ENCODE measurements at regions not wholly inside any gene's neighbourhood (a gene's known extent, or its start where the extent isn't known, plus 50 kb on each side); places are given as distances from the start of the nearest gene placed in this dataset.

DNA sequence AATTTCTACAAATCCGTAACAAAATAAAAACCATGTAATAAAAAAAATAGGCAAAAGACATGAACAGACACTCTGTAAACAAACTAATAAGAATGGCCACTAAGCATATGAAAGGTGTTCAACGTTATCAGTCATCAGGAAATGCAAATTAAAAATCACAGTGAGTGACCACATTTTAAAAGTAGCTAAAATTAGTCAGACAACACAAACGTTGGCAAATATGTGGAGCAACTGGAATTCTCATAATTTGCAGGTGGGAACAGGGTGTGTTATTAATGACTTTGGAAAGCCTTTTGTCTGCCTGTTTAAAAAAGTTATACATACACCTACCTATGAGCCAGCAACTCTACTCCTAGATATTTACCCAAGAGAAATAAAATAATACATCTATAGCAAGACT is 164.4 kb downstream of the RMI1 start:
- TF ChIP-seq, protein P1, sequence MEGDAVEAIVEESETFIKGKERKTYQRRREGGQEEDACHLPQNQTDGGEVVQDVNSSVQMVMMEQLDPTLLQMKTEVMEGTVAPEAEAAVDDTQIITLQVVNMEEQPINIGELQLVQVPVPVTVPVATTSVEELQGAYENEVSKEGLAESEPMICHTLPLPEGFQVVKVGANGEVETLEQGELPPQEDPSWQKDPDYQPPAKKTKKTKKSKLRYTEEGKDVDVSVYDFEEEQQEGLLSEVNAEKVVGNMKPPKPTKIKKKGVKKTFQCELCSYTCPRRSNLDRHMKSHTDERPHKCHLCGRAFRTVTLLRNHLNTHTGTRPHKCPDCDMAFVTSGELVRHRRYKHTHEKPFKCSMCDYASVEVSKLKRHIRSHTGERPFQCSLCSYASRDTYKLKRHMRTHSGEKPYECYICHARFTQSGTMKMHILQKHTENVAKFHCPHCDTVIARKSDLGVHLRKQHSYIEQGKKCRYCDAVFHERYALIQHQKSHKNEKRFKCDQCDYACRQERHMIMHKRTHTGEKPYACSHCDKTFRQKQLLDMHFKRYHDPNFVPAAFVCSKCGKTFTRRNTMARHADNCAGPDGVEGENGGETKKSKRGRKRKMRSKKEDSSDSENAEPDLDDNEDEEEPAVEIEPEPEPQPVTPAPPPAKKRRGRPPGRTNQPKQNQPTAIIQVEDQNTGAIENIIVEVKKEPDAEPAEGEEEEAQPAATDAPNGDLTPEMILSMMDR (IDR thresholded peaks at IDR 0.05; ENCODE audit: insufficient read depth, low read depth, low read length), result no peak
- TF ChIP-seq EZH2 (IDR thresholded peaks at IDR 0.05; ENCODE audit: insufficient read depth, low read length), result no peak

All from astrocyte (in vitro differentiated cells and primary cell).